BLaER1 (cell line): ENCODE measurements at regions not wholly inside any gene's neighbourhood (a gene's known extent, or its start where the extent isn't known, plus 50 kb on each side); places are given as distances from the start of the nearest gene placed in this dataset.
"Not testable (repeated sequence)": the region's sequence is repeated elsewhere in the genome, so short reads cannot be mapped to it uniquely, and the experiment has no call there.

Experiments
- H3K27ac ChIP-seq: shearing (Covaris generic); formaldehyde crosslinking; 2 replicates; pipeline ENCODE4 v1.8.1; 2022
- H3K27me3 ChIP-seq: shearing (Covaris generic); formaldehyde crosslinking; 2 replicates; pipeline ENCODE4 v1.8.1; 2022
- H3K36me3 ChIP-seq: shearing (Covaris generic); formaldehyde crosslinking; 2 replicates; pipeline ENCODE4 v1.8.1; 2022
- H3K4me1 ChIP-seq: shearing (Covaris generic); formaldehyde crosslinking; 2 replicates; pipeline ENCODE4 v1.8.1; 2022
- H3K4me2 ChIP-seq: shearing (Covaris generic); formaldehyde crosslinking; 2 replicates; pipeline ENCODE4 v1.8.1; 2022
- H3K4me3 ChIP-seq: shearing (Covaris generic); formaldehyde crosslinking; 2 replicates; pipeline ENCODE4 v1.8.1; 2022
- H3K9ac ChIP-seq: shearing (Covaris generic); formaldehyde crosslinking; 2 replicates; pipeline ENCODE4 v1.8.1; 2022
- H3K9me3 ChIP-seq: shearing (Covaris generic); formaldehyde crosslinking; 2 replicates; pipeline ENCODE4 v1.8.1; 2022
- H4K20me1 ChIP-seq: shearing (Covaris generic); formaldehyde crosslinking; 2 replicates; pipeline ENCODE4 v1.8.1; 2022
- Cebpa-rat ChIP-seq: shearing (Covaris generic); IDR thresholded peaks from 2 replicates; pipeline ENCODE4 v1.8.1; 2022

GRCh38 chr18:77397056-77397455 lies 147.4 kb downstream of the GALR1 start:
- no peak for TF ChIP-seq Cebpa-rat
- H3K4me1 ChIP-seq: no peaks in the 10 kb centered on the region

GRCh38 chr18:77397617-77398016 lies 148.0 kb downstream of the GALR1 start:
- no peaks in the 10 kb centered on the region for H3K27me3 ChIP-seq
- no peak for TF ChIP-seq Cebpa-rat

More at GRCh38 chr18:77397056-77397455, 147.4 kb downstream of the GALR1 start:
- no peaks in the 10 kb centered on the region for H3K9me3 ChIP-seq
- no peaks in the 10 kb centered on the region for H3K27me3 ChIP-seq
- H3K27ac ChIP-seq: no peak overlapping the region
- H3K4me2 ChIP-seq: no peak overlapping the region
- no peak overlapping the region for H3K9ac ChIP-seq
- H3K36me3 ChIP-seq: no peaks in the 10 kb centered on the region
- no peaks in the 10 kb centered on the region for H4K20me1 ChIP-seq
- no peak overlapping the region for H3K4me3 ChIP-seq

GRCh38 chr18:77400561-77400960 lies 150.9 kb downstream of the GALR1 start:
- Histone ChIP-seq H3K9ac (no peak overlapping the region), H3K27me3 (no peaks in the 10 kb centered on the region), H3K36me3 (no peaks in the 10 kb centered on the region), H4K20me1 (no peaks in the 10 kb centered on the region), H3K27ac (no peak overlapping the region), H3K4me3 (no peak overlapping the region), H3K9me3 (no peaks in the 10 kb centered on the region), H3K4me2 (no peak overlapping the region), H3K4me1 (no peaks in the 10 kb centered on the region)
- no peak for TF ChIP-seq Cebpa-rat

More at GRCh38 chr18:77397617-77398016, 148.0 kb downstream of the GALR1 start:
- Histone ChIP-seq H3K4me1 (no peaks in the 10 kb centered on the region), H4K20me1 (no peaks in the 10 kb centered on the region), H3K9me3 (no peaks in the 10 kb centered on the region), H3K9ac (no peak overlapping the region), H3K4me3 (no peak overlapping the region), H3K4me2 (no peak overlapping the region), H3K36me3 (no peaks in the 10 kb centered on the region), H3K27ac (no peak overlapping the region)

GRCh38 chr18:77401173-77401572 lies 151.5 kb downstream of the GALR1 start:
- H3K9ac ChIP-seq: no peak overlapping the region
- H4K20me1 ChIP-seq: no peaks in the 10 kb centered on the region
- H3K9me3 ChIP-seq: no peaks in the 10 kb centered on the region
- H3K27me3 ChIP-seq: no peaks in the 10 kb centered on the region
- TF ChIP-seq Cebpa-rat: no peak
- no peaks in the 10 kb centered on the region for H3K4me1 ChIP-seq
- no peak overlapping the region for H3K4me2 ChIP-seq
- no peak overlapping the region for H3K27ac ChIP-seq
- H3K36me3 ChIP-seq: no peaks in the 10 kb centered on the region
- no peak overlapping the region for H3K4me3 ChIP-seq

- Histone ChIP-seq H3K9me3 (no peaks in the 10 kb centered on the region), H3K36me3 (no peaks in the 10 kb centered on the region), H3K4me3 (no peak overlapping the region), H3K9ac (no peak overlapping the region), H3K4me2 (no peak overlapping the region), H3K27ac (no peak overlapping the region), H3K4me1 (peaks cover 8% of the 10 kb centered on the region; the same call in 1 of the 2 replicates), H4K20me1 (no peaks in the 10 kb centered on the region), H3K27me3 (no peaks in the 10 kb centered on the region)
- TF ChIP-seq Cebpa-rat: no peak
These were observed 154.4 kb downstream of the GALR1 start for GRCh38 chr18:77403969-77404535.

- H3K4me3 ChIP-seq: no peak overlapping the region
- H3K27ac ChIP-seq: no peak overlapping the region
- TF ChIP-seq Cebpa-rat: no peak
- peaks cover 8% of the 10 kb centered on the region; the same call in 1 of the 2 replicates for H3K4me1 ChIP-seq
- H3K36me3 ChIP-seq: no peaks in the 10 kb centered on the region
- no peaks in the 10 kb centered on the region for H3K9me3 ChIP-seq
- H3K27me3 ChIP-seq: no peaks in the 10 kb centered on the region
- no peak overlapping the region for H3K4me2 ChIP-seq
- H4K20me1 ChIP-seq: no peaks in the 10 kb centered on the region
- no peak overlapping the region for H3K9ac ChIP-seq
These were observed 155.4 kb downstream of the GALR1 start for GRCh38 chr18:77405096-77405495.

- Histone ChIP-seq H3K4me1 (peaks cover 8% of the 10 kb centered on the region; the same call in 1 of the 2 replicates), H3K4me3 (no peak overlapping the region), H4K20me1 (no peaks in the 10 kb centered on the region), H3K27ac (no peak overlapping the region), H3K27me3 (no peaks in the 10 kb centered on the region), H3K9me3 (no peaks in the 10 kb centered on the region), H3K9ac (no peak overlapping the region), H3K4me2 (peak overlapping the region; percentile 30; the same call in 1 of the 2 replicates), H3K36me3 (no peaks in the 10 kb centered on the region)
- no peak for TF ChIP-seq Cebpa-rat
These were observed 158.1 kb downstream of the GALR1 start for GRCh38 chr18:77407733-77408132.

- H3K4me3 ChIP-seq, H4K20me1 ChIP-seq, H3K4me1 ChIP-seq, H3K36me3 ChIP-seq, H3K9me3 ChIP-seq, H3K27me3 ChIP-seq, H3K4me2 ChIP-seq, H3K27ac ChIP-seq, H3K9ac ChIP-seq: not testable (repeated sequence)
These were observed 171.9 kb downstream of the GALR1 start for GRCh38 chr18:77421546-77421945.

GRCh38 chr18:77422974-77423867 lies 173.6 kb downstream of the GALR1 start:
- no peak overlapping the region for H3K27ac ChIP-seq
- H3K9me3 ChIP-seq: no peaks in the 10 kb centered on the region
- H3K4me2 ChIP-seq: no peak overlapping the region
- no peaks in the 10 kb centered on the region for H3K27me3 ChIP-seq
- no peak for TF ChIP-seq Cebpa-rat
- no peaks in the 10 kb centered on the region for H3K36me3 ChIP-seq
- no peaks in the 10 kb centered on the region for H4K20me1 ChIP-seq
- H3K4me1 ChIP-seq: no peaks in the 10 kb centered on the region
- no peak overlapping the region for H3K9ac ChIP-seq
- no peak overlapping the region for H3K4me3 ChIP-seq

- no peaks in the 10 kb centered on the region for H4K20me1 ChIP-seq
- H3K9me3 ChIP-seq: no peaks in the 10 kb centered on the region
- no peak overlapping the region for H3K27ac ChIP-seq
- H3K36me3 ChIP-seq: no peaks in the 10 kb centered on the region
- 0 out of 2 replicates have a peak, but pooled peaks cover under 1% of the 10 kb centered on the region for H3K4me1 ChIP-seq
- no peak for TF ChIP-seq Cebpa-rat
- H3K4me3 ChIP-seq: no peak overlapping the region
- H3K27me3 ChIP-seq: no peaks in the 10 kb centered on the region
- no peak overlapping the region for H3K9ac ChIP-seq
- H3K4me2 ChIP-seq: no peak overlapping the region
These were observed 183.4 kb downstream of the GALR1 start for GRCh38 chr18:77433076-77433475.
